Stimulated activated CD8-positive, alpha-beta memory T cell treated with anti-CD3 and anti-CD28 coated beads, Interleukin-2, amount 100 ng/mL, for 48 hours (primary cell): ENCODE measurements at regions not wholly inside any gene's neighbourhood (a gene's known extent, or its start where the extent isn't known, plus 50 kb on each side); places are given as distances from the start of the nearest gene placed in this dataset.
"Not testable (repeated sequence)": the region's sequence is repeated elsewhere in the genome, so short reads cannot be mapped to it uniquely, and the experiment has no call there.

Experiments
- DNase-seq, 2 donors: peaks; one replicate each; pipeline ENCODE4 v3.0.0-alpha.2; 2020; ENCODE audit warnings: low read depth in 2 of 2

DNA sequence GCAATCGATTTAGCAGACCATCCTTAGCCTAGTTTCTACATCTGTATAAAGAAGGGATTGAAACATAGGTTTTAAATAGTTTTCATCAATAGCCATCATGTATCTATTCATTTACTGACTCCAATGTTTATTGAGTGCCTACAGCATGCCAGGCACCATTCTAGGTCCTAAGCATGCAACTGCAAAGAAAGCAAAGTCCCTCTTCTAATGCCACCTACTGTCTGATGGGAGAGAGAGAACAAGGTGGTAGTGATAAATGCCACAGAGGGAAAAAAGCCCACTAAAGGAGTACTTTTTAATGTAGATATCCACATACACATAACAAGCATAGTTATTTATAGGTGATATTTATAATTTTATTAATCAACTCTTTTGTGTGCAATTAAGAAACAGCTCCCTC, 67.6 kb upstream of the PPARGC1A start:
- DNase-seq, result no peak

DNA sequence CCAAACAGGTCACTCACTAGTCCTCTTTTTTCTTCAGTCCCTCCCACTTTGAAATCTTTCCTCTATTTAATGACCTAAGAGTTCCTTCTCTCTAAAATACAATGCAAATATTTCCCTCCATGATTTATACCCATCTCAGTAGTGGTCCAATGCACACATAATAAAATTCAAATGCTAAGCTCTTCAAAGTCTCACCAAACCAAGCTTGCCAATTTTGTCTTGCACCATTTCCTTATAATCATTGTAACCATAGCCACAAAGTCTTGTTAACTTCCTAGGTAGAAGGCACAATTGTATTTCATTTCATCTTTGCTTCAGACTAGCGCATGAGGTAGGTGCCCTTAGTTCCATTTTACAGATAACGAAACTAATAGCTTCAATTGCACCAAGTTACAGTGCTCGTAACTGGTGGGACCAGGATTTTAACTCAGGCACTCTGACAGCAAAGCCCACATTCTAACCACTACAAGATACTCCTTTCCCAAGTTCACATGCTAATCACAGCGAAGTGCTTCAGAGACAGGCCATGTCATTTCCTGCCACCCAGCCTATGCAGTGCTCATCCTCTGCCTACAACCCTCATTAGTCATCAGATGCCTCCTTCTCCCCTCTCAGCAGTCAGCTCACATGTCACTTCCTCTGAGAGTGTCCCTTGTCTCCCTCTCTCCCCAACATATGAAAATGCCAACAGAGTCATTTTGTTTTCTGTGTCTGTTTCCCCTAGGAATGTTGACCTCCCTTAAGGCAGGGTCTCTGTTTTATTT, 66.9 kb upstream of the PPARGC1A start:
- DNase-seq, result no peak

GRCh38 chr4:23952258-23952657, 62.4 kb upstream of the PPARGC1A start:
- DNase-seq, result no peak

GRCh38 chr4:23947826-23948225, 58.0 kb upstream of the PPARGC1A start:
- DNase-seq, result no peak

GRCh38 chr4:23946299-23946698, 56.5 kb upstream of the PPARGC1A start:
- DNase-seq, result no peak

DNA sequence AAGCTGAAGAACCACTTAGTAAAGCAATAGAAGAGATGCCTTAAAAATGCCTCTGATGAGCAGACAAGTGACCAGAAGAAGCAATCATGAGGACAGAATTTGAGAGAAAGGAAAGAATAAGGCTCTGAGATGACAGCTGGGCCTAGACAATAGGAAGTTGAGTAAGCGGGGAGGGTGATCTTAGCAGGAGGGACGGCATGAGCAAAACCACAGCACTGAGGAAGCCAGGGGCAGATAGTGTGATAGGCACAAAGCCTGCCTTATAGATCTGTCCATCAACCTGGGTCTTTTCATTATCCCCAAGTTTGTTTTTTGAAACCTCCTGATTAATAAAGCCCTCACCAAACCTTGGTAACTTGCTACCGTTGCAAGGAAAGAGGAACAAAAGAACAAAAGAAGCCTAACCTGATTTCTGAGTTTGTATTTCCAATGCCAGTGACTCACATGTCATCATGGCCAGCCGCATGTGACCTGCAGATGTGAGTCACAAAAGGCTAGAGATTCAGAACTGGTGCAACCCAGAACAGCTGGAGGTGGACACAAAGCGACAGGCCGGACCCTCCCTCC, 55.7 kb upstream of the PPARGC1A start:
- no peak for DNase-seq

DNA sequence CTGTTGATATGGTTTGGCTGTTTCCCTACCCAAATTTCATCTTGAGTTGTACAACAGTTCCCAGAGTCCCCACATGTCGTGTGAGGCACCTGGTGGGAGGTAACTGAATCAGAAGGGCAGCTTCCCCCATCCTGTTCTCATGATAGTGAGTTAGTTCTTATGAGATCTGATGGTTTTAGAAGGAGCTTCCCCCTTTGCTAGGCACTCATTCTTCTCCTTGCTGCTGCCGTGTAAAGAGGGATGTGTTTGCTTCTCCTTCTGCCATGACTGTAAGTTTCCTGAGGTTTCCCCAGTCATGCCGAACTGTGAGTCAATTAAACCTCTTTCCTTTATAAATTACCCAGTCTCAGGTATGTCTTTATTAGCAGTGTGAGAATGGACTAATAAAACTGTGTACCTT, 54.7 kb upstream of the PPARGC1A start:
- not testable (repeated sequence) for DNase-seq

DNA sequence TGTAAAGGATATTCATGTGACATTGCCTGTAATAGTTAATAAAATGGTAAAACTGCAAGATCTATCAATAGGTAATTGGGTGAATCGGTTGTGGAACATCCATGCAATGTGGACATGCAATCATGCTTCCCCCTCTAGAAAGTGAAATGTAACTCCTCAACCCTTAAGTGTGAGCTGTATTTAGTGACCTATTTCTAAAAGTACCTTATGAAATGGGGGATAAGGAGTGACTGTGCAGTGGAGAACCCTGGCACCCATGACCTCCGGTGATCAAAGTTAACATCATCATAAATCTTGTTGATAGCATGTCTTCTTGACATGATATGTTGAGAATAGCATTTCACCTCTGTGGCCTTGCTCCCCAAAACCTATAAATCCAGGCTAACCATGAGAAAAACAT, 53.6 kb upstream of the PPARGC1A start:
- DNase-seq, result no peak

GRCh38 chr4:23942471-23942870, 52.6 kb upstream of the PPARGC1A start:
- no peak for DNase-seq
